LNCAP (cell line): ENCODE measurements at regions not wholly inside any gene's neighbourhood (a gene's known extent, or its start where the extent isn't known, plus 50 kb on each side); places are given as distances from the start of the nearest gene placed in this dataset.

Experiments used
- CTCF ChIP-seq: fragments of 450-650 bp; IDR thresholded peaks from 2 replicates; pipeline ENCODE4 v1.5.1; 2017; ENCODE audit warnings: mild to moderate bottlenecking

DNA sequence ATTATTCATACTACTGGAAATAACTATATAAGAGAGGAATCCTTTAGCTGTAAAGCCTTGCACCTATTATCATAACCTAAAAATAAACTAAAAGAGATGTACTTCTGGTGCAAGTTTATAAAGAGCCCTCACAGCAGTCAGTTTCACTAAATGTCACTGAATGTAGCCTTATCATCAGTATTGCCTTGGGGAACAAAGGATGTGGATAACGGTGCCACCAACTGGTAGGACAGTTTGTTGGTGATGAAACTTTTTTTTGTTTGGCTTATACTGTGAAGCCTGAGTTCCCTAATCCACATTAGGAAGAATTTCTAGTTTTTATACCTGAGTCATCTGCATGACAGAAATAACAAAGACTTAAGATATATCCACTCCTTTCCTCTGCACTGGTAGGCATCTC lies 117.9 kb upstream of the COL1A2 start:
- TF ChIP-seq CTCF: no peak

- TF ChIP-seq CTCF: no peak
Measured at GRCh38 chr7:94277236-94277635, 117.5 kb upstream of the COL1A2 start.

DNA sequence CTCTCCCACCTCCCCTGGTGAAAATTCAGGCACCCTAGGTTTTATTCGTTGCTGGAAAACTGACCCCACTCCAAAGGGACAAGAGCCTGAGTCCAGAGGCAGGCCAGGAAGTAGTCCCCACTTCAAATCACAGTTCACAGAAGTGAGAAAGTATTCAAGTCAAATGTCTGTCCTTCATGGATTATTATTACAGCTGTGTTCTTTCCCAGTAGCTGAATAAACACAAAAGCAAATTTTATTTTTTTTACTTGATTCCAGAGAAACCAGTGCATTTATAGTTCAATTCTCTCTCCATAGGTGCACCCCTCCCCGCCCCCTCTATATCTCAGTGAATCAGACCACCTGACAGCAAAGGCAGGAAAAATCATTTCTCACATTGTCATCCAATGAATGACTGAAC lies 113.8 kb upstream of the COL1A2 start:
- TF ChIP-seq CTCF: no peak

GRCh38 chr7:94284104-94284503 lies 110.6 kb upstream of the COL1A2 start:
- TF ChIP-seq CTCF: no peak

DNA sequence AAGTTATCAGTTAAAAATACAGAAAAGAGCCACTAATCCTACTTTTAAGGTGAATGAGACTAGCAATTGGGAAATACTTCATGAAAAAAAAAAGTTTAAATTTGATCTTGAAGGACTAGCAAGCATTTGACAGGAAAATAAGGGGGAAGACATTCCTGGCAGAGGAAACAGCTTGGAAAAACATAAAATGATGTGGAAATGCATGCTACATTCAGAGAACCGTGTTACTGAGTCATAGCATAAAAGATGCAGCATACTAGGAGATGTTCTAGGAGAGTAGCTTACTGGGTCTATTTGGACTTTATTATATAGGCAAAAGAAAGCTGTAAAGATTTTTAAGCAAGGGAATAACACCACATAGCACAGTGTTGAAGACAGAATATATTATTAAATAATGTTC lies 108.6 kb upstream of the COL1A2 start:
- no peak for TF ChIP-seq CTCF

DNA sequence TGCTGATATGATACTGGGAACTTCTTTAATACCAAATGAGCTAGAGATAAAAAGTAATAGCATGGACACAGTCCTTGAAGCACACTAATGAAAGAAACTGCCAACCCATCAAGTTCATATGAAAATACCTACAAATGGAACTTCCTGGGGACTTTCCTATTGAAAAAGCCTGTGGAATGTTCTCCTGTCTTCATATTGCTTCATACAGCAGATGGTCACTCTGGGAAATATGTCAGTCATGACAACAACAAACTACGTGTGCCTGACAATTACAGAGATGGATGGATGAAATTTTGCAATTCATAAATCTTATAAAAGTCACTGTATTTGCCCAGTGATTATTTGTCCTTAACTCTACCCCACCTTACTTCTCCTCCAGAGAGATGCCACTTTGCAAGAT lies 106.6 kb upstream of the COL1A2 start:
- TF ChIP-seq CTCF: no peak

GRCh38 chr7:94289071-94289470 lies 105.6 kb upstream of the COL1A2 start:
- TF ChIP-seq CTCF: peak; percentile 73

DNA sequence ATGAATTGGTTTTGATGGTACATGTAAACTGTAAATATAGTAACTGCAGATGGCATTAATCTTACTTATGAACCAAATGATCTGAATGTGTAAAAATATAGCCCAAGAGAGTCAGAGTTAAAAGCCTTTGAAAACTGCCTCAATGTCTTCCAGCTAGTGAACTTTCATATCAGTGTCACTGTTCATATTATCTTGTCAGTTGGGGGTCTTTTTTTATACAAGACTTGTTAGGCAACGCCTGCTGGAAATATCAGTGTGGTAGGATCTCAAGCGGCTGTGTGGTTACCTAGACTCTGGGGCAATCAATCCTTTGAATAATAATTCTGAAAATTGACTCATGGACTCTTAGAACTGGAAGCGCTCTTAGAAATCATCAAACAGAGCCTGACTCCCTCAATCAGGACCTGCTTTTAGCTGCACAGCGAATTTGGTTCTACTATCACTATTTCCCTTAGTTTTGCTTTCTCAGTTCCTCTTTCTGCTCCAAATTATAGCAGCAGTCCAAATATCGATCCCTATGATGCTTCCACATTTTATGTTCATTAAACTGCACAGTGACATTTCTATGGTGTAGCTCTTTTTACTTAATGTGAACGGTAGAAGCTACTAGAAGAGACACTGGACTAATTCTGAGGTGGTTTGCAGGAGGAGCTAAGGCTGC lies 100.1 kb upstream of the COL1A2 start:
- TF ChIP-seq CTCF: no peak
